SU-DHL-6 (cell line): ENCODE measurements at regions not wholly inside any gene's neighbourhood (a gene's known extent, or its start where the extent isn't known, plus 50 kb on each side); places are given as distances from the start of the nearest gene placed in this dataset.

ENCODE experiments used
- EZH2phosphoT487 ChIP-seq: fragments of 200-600 bp; sonication (generic), shearing (Covaris generic); conservative IDR thresholded peaks from 2 replicates; pipeline ENCODE4 v1.6.1; 2018; ENCODE audit warnings: mild to moderate bottlenecking, antibody characterized with exemption, low read length, moderate library complexity, mixed read lengths
- TF ChIP-seq, protein P1 (sequence below): fragments of 200-600 bp; sonication (generic); IDR thresholded peaks from one replicate; pipeline ENCODE4 v1.5.1; 2017; ENCODE audit warnings: antibody characterized with exemption, mild to moderate bottlenecking, low read length, moderate library complexity; ENCODE audit not compliant: insufficient read depth, poor library complexity, severe bottlenecking

GRCh38 chr1:193309936-193310475, 123.6 kb upstream of the B3GALT2 start:
- TF ChIP-seq, protein P1, sequence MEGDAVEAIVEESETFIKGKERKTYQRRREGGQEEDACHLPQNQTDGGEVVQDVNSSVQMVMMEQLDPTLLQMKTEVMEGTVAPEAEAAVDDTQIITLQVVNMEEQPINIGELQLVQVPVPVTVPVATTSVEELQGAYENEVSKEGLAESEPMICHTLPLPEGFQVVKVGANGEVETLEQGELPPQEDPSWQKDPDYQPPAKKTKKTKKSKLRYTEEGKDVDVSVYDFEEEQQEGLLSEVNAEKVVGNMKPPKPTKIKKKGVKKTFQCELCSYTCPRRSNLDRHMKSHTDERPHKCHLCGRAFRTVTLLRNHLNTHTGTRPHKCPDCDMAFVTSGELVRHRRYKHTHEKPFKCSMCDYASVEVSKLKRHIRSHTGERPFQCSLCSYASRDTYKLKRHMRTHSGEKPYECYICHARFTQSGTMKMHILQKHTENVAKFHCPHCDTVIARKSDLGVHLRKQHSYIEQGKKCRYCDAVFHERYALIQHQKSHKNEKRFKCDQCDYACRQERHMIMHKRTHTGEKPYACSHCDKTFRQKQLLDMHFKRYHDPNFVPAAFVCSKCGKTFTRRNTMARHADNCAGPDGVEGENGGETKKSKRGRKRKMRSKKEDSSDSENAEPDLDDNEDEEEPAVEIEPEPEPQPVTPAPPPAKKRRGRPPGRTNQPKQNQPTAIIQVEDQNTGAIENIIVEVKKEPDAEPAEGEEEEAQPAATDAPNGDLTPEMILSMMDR, result no peak
- TF ChIP-seq EZH2phosphoT487, result no peak
